Suprapubic skin (tissue), 4 donors: ENCODE measurements at regions not wholly inside any gene's neighbourhood (a gene's known extent, or its start where the extent isn't known, plus 50 kb on each side); places are given as distances from the start of the nearest gene placed in this dataset.

Source experiments
- DNase-seq, 2 donors: peaks; one replicate each; pipeline ENCODE4 v3.0.0-alpha.2; 2019; ENCODE audit warnings: low spot score in 2 of 2
- H3K27ac ChIP-seq: fragments of 200-600 bp; sonication (generic); one replicate; pipeline ENCODE4 v1.5.1; 2019
- H3K27me3 ChIP-seq: fragments of 200-600 bp; sonication (generic); one replicate; pipeline ENCODE4 v1.5.1; 2019
- H3K36me3 ChIP-seq: fragments of 200-600 bp; sonication (generic); one replicate; pipeline ENCODE4 v1.5.1; 2019
- H3K4me1 ChIP-seq: fragments of 200-600 bp; sonication (generic); one replicate; pipeline ENCODE4 v1.5.1; 2019
- H3K4me3 ChIP-seq: fragments of 200-600 bp; sonication (generic); one replicate; pipeline ENCODE4 v1.5.1; 2019; ENCODE audit warnings: mild to moderate bottlenecking
- H3K9me3 ChIP-seq: fragments of 200-600 bp; sonication (generic); one replicate; pipeline ENCODE4 v1.5.1; 2019
- EP300 ChIP-seq: sonication (generic); formaldehyde crosslinking; IDR thresholded peaks from one replicate; pipeline ENCODE4 v1.6.1; 2017; ENCODE audit warnings: antibody characterized with exemption
- POLR2A ChIP-seq, 2 donors: fragments of 450-650 bp; IDR thresholded peaks; one replicate each; pipeline ENCODE4 v1.6.1; 2017; ENCODE audit warnings: antibody characterized with exemption in 2 of 2, mild to moderate bottlenecking in 2 of 2, moderate library complexity in 2 of 2
- POLR2AphosphoS5 ChIP-seq, 3 donors: sonication (generic); formaldehyde crosslinking; IDR thresholded peaks; one replicate each; pipeline ENCODE4 v1.6.1; 2017; ENCODE audit warnings: antibody characterized with exemption in 3 of 3
- WGBS: methylation state at CpG from one replicate; pipeline ENCODE4 v1.1.5; 2018; 5-methylcytosine and 5-hydroxymethylcytosine counted together
- TF ChIP-seq, protein P1 (sequence below), 2 donors: fragments of 200-600 bp in 1 of 2; fragments of 450-650 bp in 1 of 2; sonication (generic) in 1 of 2; IDR thresholded peaks; one replicate each; pipeline ENCODE4 v1.5.1; 2016 to 2019; ENCODE audit warnings: antibody characterized with exemption in 2 of 2, mild to moderate bottlenecking in 1 of 2, moderate library complexity in 1 of 2

- Histone ChIP-seq H3K4me3 (no peak overlapping the region), H3K9me3 (no peaks in the 10 kb centered on the region), H3K27me3 (no peaks in the 10 kb centered on the region), H3K36me3 (no peaks in the 10 kb centered on the region), H3K4me1 (no peaks in the 10 kb centered on the region), H3K27ac (no peak overlapping the region)
- 92% methylated on average over 18 of the region's 19 CpGs for WGBS
- no peak for DNase-seq
- TF ChIP-seq POLR2A (IDR thresholded peaks at IDR 0.05): no peak
- no peak for TF ChIP-seq EP300
- TF ChIP-seq, protein P1, sequence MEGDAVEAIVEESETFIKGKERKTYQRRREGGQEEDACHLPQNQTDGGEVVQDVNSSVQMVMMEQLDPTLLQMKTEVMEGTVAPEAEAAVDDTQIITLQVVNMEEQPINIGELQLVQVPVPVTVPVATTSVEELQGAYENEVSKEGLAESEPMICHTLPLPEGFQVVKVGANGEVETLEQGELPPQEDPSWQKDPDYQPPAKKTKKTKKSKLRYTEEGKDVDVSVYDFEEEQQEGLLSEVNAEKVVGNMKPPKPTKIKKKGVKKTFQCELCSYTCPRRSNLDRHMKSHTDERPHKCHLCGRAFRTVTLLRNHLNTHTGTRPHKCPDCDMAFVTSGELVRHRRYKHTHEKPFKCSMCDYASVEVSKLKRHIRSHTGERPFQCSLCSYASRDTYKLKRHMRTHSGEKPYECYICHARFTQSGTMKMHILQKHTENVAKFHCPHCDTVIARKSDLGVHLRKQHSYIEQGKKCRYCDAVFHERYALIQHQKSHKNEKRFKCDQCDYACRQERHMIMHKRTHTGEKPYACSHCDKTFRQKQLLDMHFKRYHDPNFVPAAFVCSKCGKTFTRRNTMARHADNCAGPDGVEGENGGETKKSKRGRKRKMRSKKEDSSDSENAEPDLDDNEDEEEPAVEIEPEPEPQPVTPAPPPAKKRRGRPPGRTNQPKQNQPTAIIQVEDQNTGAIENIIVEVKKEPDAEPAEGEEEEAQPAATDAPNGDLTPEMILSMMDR (IDR thresholded peaks at IDR 0.05): no peak
- TF ChIP-seq POLR2AphosphoS5 (IDR thresholded peaks at IDR 0.05): no peak
Observed at GRCh38 chr12:125650587-125650986, 585.4 kb downstream of the AACS start.

- DNase-seq: no peak
- H3K4me1 ChIP-seq: no peaks in the 10 kb centered on the region
- no peak overlapping the region for H3K4me3 ChIP-seq
- H3K27me3 ChIP-seq: no peaks in the 10 kb centered on the region
- no peaks in the 10 kb centered on the region for H3K9me3 ChIP-seq
- TF ChIP-seq POLR2AphosphoS5 (IDR thresholded peaks at IDR 0.05) (no peak), EP300 (no peak), POLR2A (IDR thresholded peaks at IDR 0.05) (no peak)
- TF ChIP-seq, protein P1 (IDR thresholded peaks at IDR 0.05): no peak
- WGBS: 72% methylated on average over 4 of the region's 4 CpGs
- no peak overlapping the region for H3K27ac ChIP-seq
- no peaks in the 10 kb centered on the region for H3K36me3 ChIP-seq
Observed at GRCh38 chr12:125651625-125652024, 586.4 kb downstream of the AACS start.

DNA sequence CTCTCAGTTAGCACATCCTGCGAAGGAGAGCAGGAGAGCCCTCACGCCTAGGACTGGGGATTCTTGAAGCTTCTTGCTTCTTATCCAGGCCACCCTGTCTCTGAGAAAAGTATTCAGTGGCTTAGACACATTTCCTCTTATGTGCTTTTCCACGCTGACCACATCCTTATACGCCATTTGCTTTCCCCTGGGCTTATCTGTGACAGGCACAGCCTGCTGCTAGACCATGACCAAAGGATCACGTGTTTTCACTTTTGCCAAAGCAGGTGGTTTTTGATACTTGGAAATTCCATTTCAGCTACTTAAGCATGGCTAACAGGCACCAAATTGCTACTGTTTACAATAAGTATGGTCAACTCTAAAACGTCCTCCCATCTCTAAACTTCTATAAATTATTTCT is 587.4 kb downstream of the AACS start:
- no peaks in the 10 kb centered on the region for H3K27me3 ChIP-seq
- H3K4me1 ChIP-seq: no peaks in the 10 kb centered on the region
- H3K4me3 ChIP-seq: no peak overlapping the region
- no peak for DNase-seq
- no peaks in the 10 kb centered on the region for H3K36me3 ChIP-seq
- no peaks in the 10 kb centered on the region for H3K9me3 ChIP-seq
- WGBS: 76% methylated on average over 6 of the region's 6 CpGs
- TF ChIP-seq EP300: no peak
- TF ChIP-seq POLR2AphosphoS5 (IDR thresholded peaks at IDR 0.05): no peak
- no peak for TF ChIP-seq POLR2A (IDR thresholded peaks at IDR 0.05)
- TF ChIP-seq, protein P1 (IDR thresholded peaks at IDR 0.05): no peak
- no peak overlapping the region for H3K27ac ChIP-seq

DNA sequence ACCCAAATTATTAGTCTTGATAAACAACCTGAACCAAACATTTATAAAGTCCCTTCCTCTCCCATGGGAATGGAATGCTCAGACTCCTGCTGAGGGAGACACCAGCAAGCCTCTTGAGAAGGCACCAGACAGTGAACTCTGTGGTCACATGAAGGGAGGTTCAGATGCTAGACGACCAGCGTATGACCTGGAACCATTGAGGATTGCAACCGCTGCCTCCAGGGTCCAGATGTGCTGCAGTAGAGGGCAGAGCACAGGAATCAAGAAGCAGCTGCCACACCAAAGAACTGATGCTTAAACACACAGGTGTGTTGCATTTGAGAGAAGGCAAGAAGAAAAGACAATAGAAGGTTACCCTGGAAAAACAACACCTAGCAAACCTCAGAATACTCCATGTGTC is 592.4 kb downstream of the AACS start:
- Histone ChIP-seq H3K9me3 (no peaks in the 10 kb centered on the region), H3K27ac (no peak overlapping the region), H3K4me1 (no peaks in the 10 kb centered on the region), H3K4me3 (no peak overlapping the region), H3K27me3 (no peaks in the 10 kb centered on the region), H3K36me3 (no peaks in the 10 kb centered on the region)
- 91% methylated on average over 3 of the region's 3 CpGs for WGBS
- TF ChIP-seq EP300 (no peak), POLR2AphosphoS5 (IDR thresholded peaks at IDR 0.05) (no peak), POLR2A (IDR thresholded peaks at IDR 0.05) (no peak)
- TF ChIP-seq, protein P1 (IDR thresholded peaks at IDR 0.05): no peak
- DNase-seq: no peak

GRCh38 chr12:125674554-125675338 is 609.5 kb downstream of the AACS start:
- H3K4me3 ChIP-seq: no peak overlapping the region
- H3K27me3 ChIP-seq: no peaks in the 10 kb centered on the region
- H3K27ac ChIP-seq: no peak overlapping the region
- 77% methylated on average over 11 of the region's 11 CpGs for WGBS
- no peaks in the 10 kb centered on the region for H3K36me3 ChIP-seq
- TF ChIP-seq POLR2AphosphoS5 (IDR thresholded peaks at IDR 0.05) (no peak), EP300 (no peak), POLR2A (IDR thresholded peaks at IDR 0.05) (no peak)
- TF ChIP-seq, protein P1 (IDR thresholded peaks at IDR 0.05): no peak
- no peaks in the 10 kb centered on the region for H3K9me3 ChIP-seq
- no peak for DNase-seq
- H3K4me1 ChIP-seq: no peaks in the 10 kb centered on the region
